Fibroblast of lung (primary cell): ENCODE measurements at regions not wholly inside any gene's neighbourhood (a gene's known extent, or its start where the extent isn't known, plus 50 kb on each side); places are given as distances from the start of the nearest gene placed in this dataset.

ENCODE experiments used
- EZH2 ChIP-seq: IDR thresholded peaks from 2 replicates; pipeline ENCODE4 v1.5.1; 2012; ENCODE audit warnings: low read length, control low read depth, mild to moderate bottlenecking; ENCODE audit errors: missing control alignments
- TF ChIP-seq, protein P1 (sequence below), 2 donors: IDR thresholded peaks in 1 of 2; conservative IDR thresholded peaks in 1 of 2; 1 replicate in 1 of 2; 2 replicates in 1 of 2; pipeline ENCODE4 v1.5.1; 2011 to 2012; ENCODE audit warnings: low read length in 2 of 2, control low read depth in 1 of 2, inconsistent platforms in 1 of 2, low read depth in 1 of 2, mild to moderate bottlenecking in 1 of 2

DNA sequence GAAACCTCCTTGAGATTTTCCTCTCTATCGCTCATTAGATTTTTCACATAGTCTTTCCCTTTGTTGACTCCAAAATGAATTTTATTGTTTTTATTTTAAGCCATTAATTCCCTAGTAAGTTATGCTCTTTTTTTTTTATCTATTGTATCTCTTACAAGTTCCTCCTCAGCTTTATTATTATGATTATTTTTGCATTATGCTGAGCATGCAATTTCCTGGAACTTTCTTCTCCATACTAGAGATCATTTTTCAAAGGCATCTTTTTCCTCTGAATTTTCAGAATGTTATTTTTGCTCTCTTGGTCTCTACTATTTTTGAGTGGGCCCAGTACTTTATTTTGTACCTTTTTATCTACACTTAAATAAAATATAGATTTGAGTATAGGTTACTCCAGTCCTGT is 376.6 kb upstream of the SEMA6A start:
- TF ChIP-seq, protein P1, sequence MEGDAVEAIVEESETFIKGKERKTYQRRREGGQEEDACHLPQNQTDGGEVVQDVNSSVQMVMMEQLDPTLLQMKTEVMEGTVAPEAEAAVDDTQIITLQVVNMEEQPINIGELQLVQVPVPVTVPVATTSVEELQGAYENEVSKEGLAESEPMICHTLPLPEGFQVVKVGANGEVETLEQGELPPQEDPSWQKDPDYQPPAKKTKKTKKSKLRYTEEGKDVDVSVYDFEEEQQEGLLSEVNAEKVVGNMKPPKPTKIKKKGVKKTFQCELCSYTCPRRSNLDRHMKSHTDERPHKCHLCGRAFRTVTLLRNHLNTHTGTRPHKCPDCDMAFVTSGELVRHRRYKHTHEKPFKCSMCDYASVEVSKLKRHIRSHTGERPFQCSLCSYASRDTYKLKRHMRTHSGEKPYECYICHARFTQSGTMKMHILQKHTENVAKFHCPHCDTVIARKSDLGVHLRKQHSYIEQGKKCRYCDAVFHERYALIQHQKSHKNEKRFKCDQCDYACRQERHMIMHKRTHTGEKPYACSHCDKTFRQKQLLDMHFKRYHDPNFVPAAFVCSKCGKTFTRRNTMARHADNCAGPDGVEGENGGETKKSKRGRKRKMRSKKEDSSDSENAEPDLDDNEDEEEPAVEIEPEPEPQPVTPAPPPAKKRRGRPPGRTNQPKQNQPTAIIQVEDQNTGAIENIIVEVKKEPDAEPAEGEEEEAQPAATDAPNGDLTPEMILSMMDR (conservative IDR thresholded peaks at IDR 0.05 in 1 of 2, IDR thresholded peaks at IDR 0.05 in 1 of 2; ENCODE audit: low read depth in 1 of 2, low read length in 2 of 2), result no peak
- no peak for TF ChIP-seq EZH2
